ENCODE measurements at regions not wholly inside any gene's neighbourhood (a gene's known extent, or its start where the extent isn't known, plus 50 kb on each side); places are given as distances from the start of the nearest gene placed in this dataset.

DNA sequence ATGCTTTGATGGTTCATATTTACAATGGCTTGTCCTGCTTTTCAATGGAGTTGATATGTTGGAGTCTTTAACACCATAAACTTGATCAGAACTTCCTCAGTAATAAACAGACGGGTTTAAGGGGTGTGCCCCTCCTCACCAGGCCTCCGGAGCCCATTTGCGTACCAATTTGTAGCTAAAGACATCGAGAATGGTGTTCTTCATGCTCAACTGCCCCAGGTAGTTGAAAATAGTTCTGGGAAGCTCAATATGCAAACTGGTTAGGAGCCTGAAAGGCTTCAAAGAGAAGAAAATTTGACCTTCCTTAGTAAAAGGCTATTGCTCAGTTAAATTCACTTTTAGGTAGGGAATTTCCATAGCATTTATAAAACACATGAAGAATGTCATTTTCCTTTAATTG is 68.1 kb upstream of the RRP15 start:
- H3K4me2 ChIP-seq (ENCODE audit: insufficient read depth, insufficient read length, low read length): no peak overlapping the region
- no peak overlapping the region for H3K14ac ChIP-seq (ENCODE audit: insufficient read depth, low read length)

More for the DNA sequence above, 68.1 kb upstream of the RRP15 start:
- Mint-ChIP-seq H3K27ac (peak overlapping the region in 2 of 3 experiments; percentile 47 to 56; a peak in 1 of 7 replicates), H3K27me3 (ENCODE audit: low read depth) (peaks cover 4% of the 10 kb centered on the region), H3K4me3 (no peak overlapping the region), H3K4me1 (peaks cover 18 to 21% of the 10 kb centered on the region in 2 experiments), H3K9me3 (no peaks in the 10 kb centered on the region), H3K36me3 (ENCODE audit: insufficient read depth in 1 of 3, low read depth in 3 of 3) (no peaks in the 10 kb centered on the region)
- H3K79me1 ChIP-seq (ENCODE audit: insufficient read depth, low read depth, low read length, poor library complexity, severe bottlenecking): no peaks in the 10 kb centered on the region
- no peaks in the 10 kb centered on the region for H4K20me1 ChIP-seq (ENCODE audit: control insufficient read depth, insufficient read depth, insufficient read length)
- peaks cover 2% of the 10 kb centered on the region; the same call in 1 of the 2 replicates for H3K4me1 ChIP-seq (ENCODE audit: insufficient read depth, low read length)
- no peak overlapping the region for H3K23ac ChIP-seq (ENCODE audit: insufficient read length, low read depth, low read length)
- no peak overlapping the region for H3K27ac ChIP-seq (ENCODE audit: insufficient read length, low read depth, low read length)
- no peak overlapping the region for H2AFZ ChIP-seq (ENCODE audit: low read length)
- no peaks in the 10 kb centered on the region for H3K79me2 ChIP-seq (ENCODE audit: insufficient read depth, low read length)
- no peak overlapping the region for H3K56ac ChIP-seq (ENCODE audit: insufficient read length, low read depth, low read length)
- H3T11ph ChIP-seq (ENCODE audit: low read length): no peak overlapping the region
- no peaks in the 10 kb centered on the region for H3K23me2 ChIP-seq (ENCODE audit: insufficient read length, low read depth, low read length, poor library complexity, severe bottlenecking)
- H3K9ac ChIP-seq (ENCODE audit: extremely low read depth, insufficient read length, low read length): no peak overlapping the region
- no peak overlapping the region for H3K18ac ChIP-seq (ENCODE audit: insufficient read length, low read depth, low read length)
- no peak overlapping the region for H2BK12ac ChIP-seq (ENCODE audit: insufficient read length, low read depth, low read length)
- no peak overlapping the region for H2BK15ac ChIP-seq (ENCODE audit: low read depth, low read length)
- no CpG with 5 or more reads among the region's 4 CpGs for WGBS (ENCODE audit: extremely low coverage, insufficient read length, low lambda C conversion rate)
- no peak overlapping the region for H3K4ac ChIP-seq (ENCODE audit: low read depth, low read length)
- no peak for DNase-seq
- no peaks in the 10 kb centered on the region for H3K9me3 ChIP-seq (ENCODE audit: control insufficient read depth, low read depth, low read length)
- no peak overlapping the region for H2BK20ac ChIP-seq (ENCODE audit: low read depth, low read length, poor library complexity, severe bottlenecking)
- no peak overlapping the region for H2BK120ac ChIP-seq (ENCODE audit: low read depth, low read length, poor library complexity, severe bottlenecking)
- no peak overlapping the region for H4K91ac ChIP-seq (ENCODE audit: insufficient read length, low read depth, low read length)
- no peak overlapping the region for H2BK5ac ChIP-seq (ENCODE audit: insufficient read length, low read length)
- no peak overlapping the region for H4K8ac ChIP-seq (replicated peaks; ENCODE audit: insufficient read length, low read depth, low read length)
- no peak overlapping the region for H4K5ac ChIP-seq (ENCODE audit: insufficient read length, low read depth, low read length)
- no peaks in the 10 kb centered on the region for H3K27me3 ChIP-seq (ENCODE audit: insufficient read depth, low read length)
- no peak overlapping the region for H2AK5ac ChIP-seq (ENCODE audit: insufficient read length, low read length)
- no peak for TF ChIP-seq CTCF (conservative IDR thresholded peaks at IDR 0.05)

Measured in H9 (cell line).